Trophoblast cell (in vitro differentiated cells and primary cell): ENCODE measurements at regions not wholly inside any gene's neighbourhood (a gene's known extent, or its start where the extent isn't known, plus 50 kb on each side); places are given as distances from the start of the nearest gene placed in this dataset.

Experiments
- DNase-seq, 2 donors: peaks; one replicate each; pipeline ENCODE4 v3.0.0-alpha.2; 2016
- H2AFZ ChIP-seq: 2 replicates; pipeline ENCODE4 v1.6.1; 2013; ENCODE audit warnings: low read length, moderate library complexity, mild to moderate bottlenecking; ENCODE audit not compliant: insufficient read depth, poor library complexity
- H2AK5ac ChIP-seq: 2 replicates; pipeline ENCODE4 v1.6.1; 2013; ENCODE audit warnings: mild to moderate bottlenecking, low read length
- H2BK120ac ChIP-seq: 2 replicates; pipeline ENCODE4 v1.6.1; 2013; ENCODE audit warnings: low read length, mild to moderate bottlenecking, moderate library complexity; ENCODE audit not compliant: insufficient read depth, poor library complexity
- H2BK12ac ChIP-seq: 2 replicates; pipeline ENCODE4 v1.6.1; 2013; ENCODE audit warnings: mild to moderate bottlenecking, low read length, moderate library complexity
- H2BK5ac ChIP-seq: 2 replicates; pipeline ENCODE4 v1.6.1; 2013; ENCODE audit warnings: low read length, low read depth, moderate library complexity, mild to moderate bottlenecking; ENCODE audit not compliant: poor library complexity
- H3K14ac ChIP-seq: 2 replicates; pipeline ENCODE4 v1.6.1; 2013; ENCODE audit warnings: mild to moderate bottlenecking, low read length
- H3K18ac ChIP-seq: 2 replicates; pipeline ENCODE4 v1.6.1; 2013; ENCODE audit warnings: mild to moderate bottlenecking, low read length
- H3K23ac ChIP-seq: 2 replicates; pipeline ENCODE4 v1.6.1; 2013; ENCODE audit warnings: low read length
- H3K27ac ChIP-seq: 2 replicates; pipeline ENCODE4 v1.5.1; 2013; ENCODE audit warnings: low read depth, mild to moderate bottlenecking, inconsistent platforms, low read length, moderate library complexity
- H3K27me3 ChIP-seq: 2 replicates; pipeline ENCODE4 v1.6.1; 2013; ENCODE audit warnings: inconsistent platforms, mild to moderate bottlenecking, low read length, moderate library complexity; ENCODE audit not compliant: insufficient read depth
- H3K36me3 ChIP-seq, 2 experiments: 1 replicate in 1 of 2; 2 replicates in 1 of 2; pipeline ENCODE4 v1.6.1; 2013; ENCODE audit warnings: low read length in 2 of 2, mild to moderate bottlenecking in 2 of 2, moderate library complexity in 1 of 2; ENCODE audit not compliant: insufficient read depth in 2 of 2, control insufficient read depth in 1 of 2
- H3K4ac ChIP-seq: 2 replicates; pipeline ENCODE4 v1.6.1; 2013; ENCODE audit warnings: low read depth, mild to moderate bottlenecking, low read length, moderate library complexity
- H3K4me1 ChIP-seq, 2 experiments: 1 replicate in 1 of 2; 2 replicates in 1 of 2; pipeline ENCODE4 v1.6.1; 2013; ENCODE audit warnings: low read length in 2 of 2, mild to moderate bottlenecking in 2 of 2, moderate library complexity in 1 of 2; ENCODE audit not compliant: insufficient read depth in 2 of 2, control insufficient read depth in 1 of 2
- H3K4me2 ChIP-seq: 2 replicates; pipeline ENCODE4 v1.6.1; 2013; ENCODE audit warnings: inconsistent platforms, mild to moderate bottlenecking, low read length, moderate library complexity
- H3K4me3 ChIP-seq: 2 replicates; pipeline ENCODE4 v1.5.1; 2013; ENCODE audit warnings: mild to moderate bottlenecking, low read depth, low read length, inconsistent platforms
- H3K79me1 ChIP-seq: one replicate; pipeline ENCODE4 v1.6.1; 2013; ENCODE audit warnings: low read length
- H3K79me2 ChIP-seq: 2 replicates; pipeline ENCODE4 v1.6.1; 2013; ENCODE audit warnings: low read length, mild to moderate bottlenecking; ENCODE audit not compliant: control insufficient read depth, insufficient read depth, poor library complexity
- H3K9ac ChIP-seq: 2 replicates; pipeline ENCODE4 v1.6.1; 2013; ENCODE audit warnings: mild to moderate bottlenecking, low read length
- H3K9me3 ChIP-seq: 2 replicates; pipeline ENCODE4 v1.6.1; 2013; ENCODE audit warnings: low read depth, mild to moderate bottlenecking, control low read depth, inconsistent platforms, low read length; ENCODE audit not compliant: insufficient read depth
- H4K12ac ChIP-seq: 2 replicates; pipeline ENCODE4 v1.6.1; 2013; ENCODE audit warnings: low read depth, mild to moderate bottlenecking, low read length, moderate library complexity
- H4K8ac ChIP-seq: 2 replicates; pipeline ENCODE4 v1.6.1; 2013; ENCODE audit warnings: low read depth, mild to moderate bottlenecking, low read length, moderate library complexity
- H4K91ac ChIP-seq: one replicate; pipeline ENCODE4 v1.6.1; 2013; ENCODE audit warnings: low read depth, mild to moderate bottlenecking, low read length, moderate library complexity
- WGBS: extraction: QIAGEN DNeasy Blood & Tissue Kit; methylation state at CpG from one replicate; pipeline ENCODE4 v1.1.7; 2013; ENCODE audit warnings: missing lambda C conversion rate; ENCODE audit not compliant: insufficient read length, insufficient coverage; ENCODE audit errors: extremely low coverage; 5-methylcytosine and 5-hydroxymethylcytosine counted together

- Histone ChIP-seq H3K79me2 (no peaks in the 10 kb centered on the region), H3K4me2 (no peak overlapping the region), H3K4me1 (no peaks in the 10 kb centered on the region), H3K79me1 (no peaks in the 10 kb centered on the region), H4K91ac (no peak overlapping the region), H2BK5ac (no peak overlapping the region), H4K12ac (no peak overlapping the region), H3K27ac (no peak overlapping the region), H3K4me3 (no peak overlapping the region), H3K27me3 (no peaks in the 10 kb centered on the region), H2BK12ac (no peak overlapping the region), H3K14ac (no peak overlapping the region), H3K4ac (no peak overlapping the region), H3K9me3 (no peaks in the 10 kb centered on the region), H2BK120ac (no peak overlapping the region), H3K9ac (no peak overlapping the region), H2AK5ac (no peak overlapping the region), H3K18ac (no peak overlapping the region), H3K23ac (no peak overlapping the region), H3K36me3 (no peaks in the 10 kb centered on the region), H2AFZ (no peak overlapping the region), H4K8ac (no peak overlapping the region)
- WGBS, result no CpG with 5 or more reads among the region's 7 CpGs
- DNase-seq, result peak; percentile 17 to 51
Measured at GRCh38 chr18:69257861-69258458, 142.7 kb upstream of the DOK6 start.

- H3K18ac ChIP-seq, result no peak overlapping the region
- no peak overlapping the region for H3K4ac ChIP-seq
- no peaks in the 10 kb centered on the region for H3K4me1 ChIP-seq
- no peaks in the 10 kb centered on the region for H3K36me3 ChIP-seq
- H2BK5ac ChIP-seq, result no peak overlapping the region
- H3K9ac ChIP-seq, result no peak overlapping the region
- no peak overlapping the region for H2BK12ac ChIP-seq
- no peak overlapping the region for H4K8ac ChIP-seq
- H2BK120ac ChIP-seq, result no peak overlapping the region
- H3K79me2 ChIP-seq, result no peaks in the 10 kb centered on the region
- H3K23ac ChIP-seq, result no peak overlapping the region
- H4K12ac ChIP-seq, result no peak overlapping the region
- DNase-seq, result no peak
- no peak overlapping the region for H2AK5ac ChIP-seq
- no peak overlapping the region for H3K4me2 ChIP-seq
- H3K27ac ChIP-seq, result no peak overlapping the region
- WGBS, result no CpG with 5 or more reads among the region's 3 CpGs
- H4K91ac ChIP-seq, result no peak overlapping the region
- no peak overlapping the region for H3K4me3 ChIP-seq
- no peak overlapping the region for H2AFZ ChIP-seq
- no peaks in the 10 kb centered on the region for H3K27me3 ChIP-seq
- H3K14ac ChIP-seq, result no peak overlapping the region
- H3K79me1 ChIP-seq, result no peaks in the 10 kb centered on the region
- H3K9me3 ChIP-seq, result no peaks in the 10 kb centered on the region
Measured at GRCh38 chr18:69259282-69259681, 141.4 kb upstream of the DOK6 start.

GRCh38 chr18:69261406-69261805 is 139.3 kb upstream of the DOK6 start:
- Histone ChIP-seq H3K9ac (no peak overlapping the region), H2BK5ac (no peak overlapping the region), H4K12ac (no peak overlapping the region), H3K4me1 (no peaks in the 10 kb centered on the region), H4K8ac (no peak overlapping the region), H2BK12ac (no peak overlapping the region), H2AK5ac (no peak overlapping the region), H3K14ac (no peak overlapping the region), H2AFZ (no peak overlapping the region), H3K27me3 (no peaks in the 10 kb centered on the region), H3K79me2 (no peaks in the 10 kb centered on the region), H3K36me3 (no peaks in the 10 kb centered on the region), H3K18ac (no peak overlapping the region), H3K9me3 (no peaks in the 10 kb centered on the region), H3K4ac (no peak overlapping the region), H4K91ac (no peak overlapping the region), H3K79me1 (no peaks in the 10 kb centered on the region), H3K23ac (no peak overlapping the region), H3K27ac (no peak overlapping the region), H2BK120ac (no peak overlapping the region), H3K4me3 (no peak overlapping the region), H3K4me2 (no peak overlapping the region)
- no peak for DNase-seq

DNA sequence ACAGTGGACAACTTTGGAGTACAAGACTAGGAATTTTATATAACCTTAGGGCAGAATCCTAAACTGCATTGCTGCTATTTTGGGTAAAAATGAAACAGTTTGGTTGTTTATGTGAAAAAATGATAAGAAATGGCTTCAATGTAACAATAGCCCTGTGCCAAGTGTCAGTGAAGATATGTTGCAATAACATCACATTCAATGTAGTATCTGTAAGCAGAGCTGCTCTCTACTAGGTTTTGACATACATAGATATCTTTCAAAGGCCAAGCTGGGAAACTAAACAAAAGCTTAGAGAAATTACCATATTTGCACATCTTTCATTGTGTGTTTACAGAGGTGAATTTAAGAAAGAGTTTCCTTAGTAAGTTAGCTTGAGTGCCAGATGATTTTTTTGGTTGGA is 135.0 kb upstream of the DOK6 start:
- Histone ChIP-seq H3K23ac (no peak overlapping the region), H2AK5ac (no peak overlapping the region), H3K18ac (no peak overlapping the region), H2BK5ac (no peak overlapping the region), H3K9me3 (no peaks in the 10 kb centered on the region), H3K4me3 (no peak overlapping the region), H3K79me1 (no peaks in the 10 kb centered on the region), H3K9ac (no peak overlapping the region), H3K79me2 (no peaks in the 10 kb centered on the region), H3K4me2 (no peak overlapping the region), H3K36me3 (no peaks in the 10 kb centered on the region), H3K14ac (no peak overlapping the region), H4K12ac (no peak overlapping the region), H3K4ac (no peak overlapping the region), H2BK12ac (no peak overlapping the region), H3K4me1 (no peaks in the 10 kb centered on the region), H3K27ac (no peak overlapping the region), H2AFZ (no peak overlapping the region), H4K8ac (no peak overlapping the region), H2BK120ac (no peak overlapping the region), H3K27me3 (no peaks in the 10 kb centered on the region), H4K91ac (no peak overlapping the region)
- no peak for DNase-seq
